ENCODE measurements at regions not wholly inside any gene's neighbourhood (a gene's known extent, or its start where the extent isn't known, plus 50 kb on each side); places are given as distances from the start of the nearest gene placed in this dataset.

GRCh38 chr6:111987295-111987694 is 66.6 kb upstream of the CCN6 start:
- DNase-seq: peak in 2 of 3 experiments; percentile 33 to 58

DNA sequence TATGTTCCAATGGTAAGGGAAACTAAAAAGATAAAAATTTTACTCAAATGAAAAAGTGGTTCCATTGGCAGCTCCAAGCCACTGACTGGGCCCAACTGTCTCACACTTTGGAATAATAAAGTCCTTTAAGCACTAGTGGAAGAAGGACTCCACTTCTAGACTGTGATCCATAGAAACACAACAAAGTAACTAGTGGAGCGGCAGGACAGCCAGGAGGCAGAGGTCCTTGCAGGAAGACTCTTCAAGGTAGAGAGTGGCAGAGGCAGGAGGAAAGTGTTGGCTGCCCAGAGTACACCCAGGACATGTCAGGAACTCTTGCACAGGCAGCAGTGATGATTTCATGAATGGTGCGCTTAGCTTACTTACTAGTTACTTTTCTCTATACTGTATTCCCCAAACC is 65.0 kb upstream of the CCN6 start:
- DNase-seq: no peak

DNA sequence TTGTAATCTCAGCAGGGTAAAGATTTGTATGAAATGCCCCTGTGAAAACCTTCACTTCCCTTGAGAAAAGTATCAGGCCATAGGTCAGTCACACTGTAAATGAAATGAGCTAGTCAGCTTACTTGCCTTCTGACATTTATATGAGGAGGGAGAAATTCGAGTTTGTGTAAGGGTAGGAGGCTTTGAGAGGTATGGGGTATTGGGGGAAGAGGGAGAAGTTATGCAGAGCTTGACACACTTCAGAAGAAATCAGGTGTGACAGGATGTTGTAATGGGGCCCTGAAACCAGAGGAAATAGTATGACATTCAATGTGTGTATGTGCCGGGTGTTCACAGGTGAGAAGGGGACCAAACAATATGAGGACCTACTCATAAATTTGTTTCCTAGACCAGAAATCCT is 64.2 kb upstream of the CCN6 start:
- DNase-seq: peak in 1 of 3 experiments; percentile 40

DNA sequence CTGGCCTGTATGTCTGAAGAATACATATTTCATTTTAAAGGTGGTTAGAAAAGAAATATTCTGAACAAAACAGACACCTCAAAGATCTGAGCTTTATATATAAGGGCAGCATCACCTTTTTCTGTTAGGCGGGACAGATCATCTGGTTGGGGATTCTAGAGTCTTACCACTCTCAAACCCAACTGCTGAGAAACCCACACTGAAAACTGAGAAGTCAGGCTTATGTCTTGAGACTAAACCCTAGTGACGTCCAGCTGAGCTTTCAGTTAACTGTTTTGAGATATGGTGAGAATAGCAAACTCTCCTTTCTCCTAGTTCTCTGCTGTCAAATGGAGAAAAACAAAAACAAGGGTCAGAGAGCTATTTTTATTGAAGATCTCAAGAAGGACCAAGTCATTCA is 63.7 kb upstream of the CCN6 start:
- no peak for DNase-seq

- DNase-seq: peak in 1 of 3 experiments; percentile 45
These were observed 61.1 kb upstream of the CCN6 start for GRCh38 chr6:111992851-111993250.

- DNase-seq: peak; percentile 68 to 92 (median 72)
These were observed 60.6 kb upstream of the CCN6 start for GRCh38 chr6:111993342-111993741.

GRCh38 chr6:111994791-111995190 is 59.1 kb upstream of the CCN6 start:
- DNase-seq: no peak

- no peak for DNase-seq
These were observed 58.5 kb upstream of the CCN6 start for GRCh38 chr6:111995404-111995803.

GRCh38 chr6:111996144-111996865 is 57.6 kb upstream of the CCN6 start:
- no peak for DNase-seq

DNA sequence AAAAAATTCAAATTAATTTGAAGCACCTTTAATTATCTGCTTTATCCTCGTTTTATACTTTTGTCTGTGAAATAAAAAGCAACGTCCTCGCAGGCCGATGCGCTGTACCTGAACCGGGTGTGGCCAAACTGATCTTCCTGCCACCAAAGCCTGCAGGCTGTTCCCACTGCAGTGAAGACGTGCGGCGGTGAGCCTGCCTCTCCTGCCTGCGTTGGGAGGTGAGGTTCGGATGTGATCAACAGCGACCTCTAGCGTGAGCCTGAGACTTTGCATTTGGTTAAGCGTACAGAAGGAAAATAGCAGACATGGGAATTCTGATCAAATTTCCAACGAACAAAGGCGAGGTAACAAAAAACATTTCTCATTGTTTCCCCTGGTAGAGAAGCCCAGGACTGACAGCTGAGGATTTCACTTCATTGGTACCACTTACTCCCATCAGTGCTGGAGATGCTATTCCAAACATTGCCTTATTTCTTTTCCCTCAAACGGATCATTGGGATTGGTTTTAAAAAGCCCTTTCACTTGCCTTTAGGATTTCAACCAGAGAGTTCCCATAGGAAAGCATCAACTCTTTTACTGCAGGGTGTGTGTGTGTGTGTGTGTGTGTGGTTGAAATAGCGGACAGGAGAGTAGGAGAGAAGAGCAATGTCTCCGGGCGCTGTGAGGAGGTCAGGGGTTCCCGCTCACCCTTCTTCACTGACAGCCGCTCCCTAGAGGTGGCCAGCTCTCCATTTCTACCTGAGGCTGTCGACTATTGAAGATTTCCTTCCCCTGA is 56.6 kb upstream of the CCN6 start:
- peak; percentile 65 to 90 (median 80) for DNase-seq

- DNase-seq: peak in 1 of 3 experiments; percentile 29
These were observed 56.1 kb upstream of the CCN6 start for GRCh38 chr6:111997853-111998208.

DNA sequence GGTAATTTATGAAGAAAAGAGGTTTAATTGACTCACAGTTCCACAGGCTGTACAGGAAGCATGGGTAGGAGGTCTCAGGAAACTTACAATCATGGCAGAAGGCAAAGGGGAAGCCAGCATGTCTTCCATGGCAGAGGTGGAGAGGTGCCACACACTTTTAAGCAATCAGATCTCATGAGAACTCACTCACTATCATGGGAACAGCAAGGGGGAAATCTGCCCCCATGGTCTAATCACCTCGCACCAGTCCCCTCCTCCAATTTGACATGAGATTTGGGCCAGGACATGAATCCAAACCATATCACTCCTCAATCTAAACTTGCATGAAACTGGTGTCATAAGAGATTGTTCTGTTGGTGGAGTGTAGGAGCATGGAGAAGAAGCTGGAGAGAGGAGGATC is 51.6 kb upstream of the CCN6 start:
- no peak for DNase-seq
